NCI-H345 treated with DMSO at 0.1 percent for 48 hours (cell line): ENCODE measurements at regions not wholly inside any gene's neighbourhood (a gene's known extent, or its start where the extent isn't known, plus 50 kb on each side); places are given as distances from the start of the nearest gene placed in this dataset.
"Not testable (repeated sequence)": the region's sequence is repeated elsewhere in the genome, so short reads cannot be mapped to it uniquely, and the experiment has no call there.

Experiments
- DNase-seq: peaks from one replicate; lab custom pipeline; 2025; ENCODE audit not compliant: unreplicated experiment; lab: John Stamatoyannopoulos, UW

- no peak for DNase-seq
These were observed 208.7 kb downstream of the LMX1A start for GRCh38 chr1:165147799-165148198.

DNA sequence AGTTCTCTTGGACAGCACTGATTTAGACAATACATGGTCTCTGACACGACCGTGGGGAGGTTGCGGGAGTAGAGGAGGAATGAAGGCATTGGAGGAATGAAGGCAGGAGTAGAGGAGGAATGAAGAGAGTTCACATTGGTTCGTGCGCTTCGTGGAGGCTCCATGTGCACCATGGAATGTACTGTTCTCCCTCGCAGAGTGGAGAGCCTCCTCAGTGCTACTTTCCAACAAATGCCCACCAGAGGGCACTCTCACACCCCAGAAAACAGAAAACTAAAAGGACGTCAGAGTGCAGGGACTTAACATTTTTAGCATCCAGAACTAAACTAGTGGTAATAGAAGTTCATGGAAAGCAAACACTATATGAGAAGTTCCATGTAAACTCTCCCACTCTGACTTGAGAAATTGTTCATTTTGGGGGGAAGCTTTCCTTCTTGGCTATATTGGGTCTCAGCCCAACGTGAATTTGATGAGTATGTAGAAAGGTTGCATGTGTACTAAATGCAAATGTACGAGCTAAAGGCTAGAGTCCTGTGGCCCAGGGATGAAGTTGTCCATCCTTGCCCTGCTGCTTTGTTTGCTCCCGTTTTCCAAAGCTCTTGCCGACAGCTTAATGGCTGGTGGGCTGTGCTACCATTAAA is 211.6 kb downstream of the LMX1A start:
- DNase-seq, result peak; percentile 20

DNA sequence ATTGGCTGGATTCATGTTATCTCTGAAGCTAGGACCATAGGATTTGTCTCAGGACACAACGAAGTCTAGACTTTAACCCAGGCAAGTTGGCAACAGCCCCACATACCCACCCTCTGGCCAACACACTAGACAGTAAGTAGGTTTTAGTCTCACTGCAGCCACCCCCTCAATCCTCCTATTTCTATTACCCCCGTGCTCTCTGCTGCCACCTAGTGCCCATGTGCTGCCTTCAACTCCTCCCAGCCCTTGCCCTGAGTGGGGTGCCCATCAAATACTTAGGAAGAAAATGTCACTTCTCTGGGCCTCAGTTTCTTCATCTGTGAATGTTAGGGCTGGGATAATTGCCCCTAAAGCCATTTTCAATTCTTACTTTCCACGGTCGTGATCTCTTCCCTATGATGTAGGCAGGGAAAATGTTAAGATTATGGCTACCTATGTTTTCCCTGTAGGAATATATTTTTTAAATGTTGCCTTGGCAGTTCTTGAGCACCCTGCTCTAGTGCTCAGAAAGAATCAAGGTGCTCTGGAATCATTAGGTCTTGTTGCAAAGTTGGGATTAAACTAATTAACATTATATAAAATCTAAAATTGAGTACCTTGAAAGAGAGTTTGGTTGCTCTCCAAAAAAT is 213.0 kb downstream of the LMX1A start:
- peak; percentile 3 for DNase-seq

DNA sequence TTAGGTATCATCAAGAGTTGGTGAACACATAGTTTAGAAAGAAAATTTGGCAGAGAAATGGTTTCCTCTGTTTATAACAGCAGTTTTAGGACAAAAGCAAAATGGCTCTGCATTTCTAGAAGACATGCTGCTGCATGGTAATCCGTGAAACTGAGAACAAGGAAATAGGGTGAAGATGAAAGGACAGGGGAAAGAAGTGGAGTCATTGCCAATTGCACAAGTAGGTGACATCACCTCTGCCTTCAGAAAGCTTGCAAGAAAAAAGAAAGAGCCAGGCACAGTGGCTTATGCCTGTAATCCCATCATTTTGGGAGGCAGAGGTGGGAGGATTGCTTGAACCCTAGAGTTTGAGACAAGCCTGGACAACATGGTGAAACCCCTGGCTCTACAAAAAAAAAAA is 217.6 kb downstream of the LMX1A start:
- DNase-seq, result no peak

DNA sequence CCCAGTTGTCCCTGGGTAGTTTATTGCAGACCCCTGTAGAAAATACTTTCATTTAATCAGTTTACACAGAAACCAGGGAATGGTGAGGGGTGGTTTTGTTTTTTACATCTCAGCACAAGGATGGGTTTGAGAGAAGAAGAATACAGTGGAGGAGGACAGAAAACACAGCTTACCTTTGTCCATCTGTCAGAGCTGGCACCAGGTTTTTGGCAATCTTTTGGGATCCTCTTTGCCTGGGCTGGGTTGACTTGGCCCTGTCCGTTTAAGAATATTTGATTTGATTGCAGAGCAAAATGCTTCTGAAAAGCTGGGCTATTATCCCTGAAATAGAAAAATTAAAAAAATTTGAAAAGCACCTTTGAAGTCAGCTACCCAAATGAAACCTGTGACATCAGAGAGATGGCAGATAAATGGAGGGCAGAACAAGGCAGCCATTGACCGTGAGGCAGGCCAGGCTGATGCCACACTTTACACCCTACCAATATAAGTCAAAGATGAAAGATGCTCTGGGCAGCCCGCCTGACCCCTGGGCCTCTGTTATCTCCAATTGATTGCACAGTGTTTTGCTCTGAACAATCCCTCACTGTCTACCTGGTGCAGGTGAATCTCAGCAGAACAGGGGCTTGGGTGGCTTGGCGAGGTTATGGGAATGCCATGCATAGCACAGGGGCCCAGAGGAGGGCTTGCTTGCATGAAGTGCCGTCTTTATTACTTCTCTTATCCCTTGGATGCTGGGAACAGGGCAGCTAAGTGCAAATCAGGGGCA is 218.8 kb downstream of the LMX1A start:
- no peak for DNase-seq

- DNase-seq, result no peak
These were observed 222.1 kb downstream of the LMX1A start for GRCh38 chr1:165134431-165134830.

DNA sequence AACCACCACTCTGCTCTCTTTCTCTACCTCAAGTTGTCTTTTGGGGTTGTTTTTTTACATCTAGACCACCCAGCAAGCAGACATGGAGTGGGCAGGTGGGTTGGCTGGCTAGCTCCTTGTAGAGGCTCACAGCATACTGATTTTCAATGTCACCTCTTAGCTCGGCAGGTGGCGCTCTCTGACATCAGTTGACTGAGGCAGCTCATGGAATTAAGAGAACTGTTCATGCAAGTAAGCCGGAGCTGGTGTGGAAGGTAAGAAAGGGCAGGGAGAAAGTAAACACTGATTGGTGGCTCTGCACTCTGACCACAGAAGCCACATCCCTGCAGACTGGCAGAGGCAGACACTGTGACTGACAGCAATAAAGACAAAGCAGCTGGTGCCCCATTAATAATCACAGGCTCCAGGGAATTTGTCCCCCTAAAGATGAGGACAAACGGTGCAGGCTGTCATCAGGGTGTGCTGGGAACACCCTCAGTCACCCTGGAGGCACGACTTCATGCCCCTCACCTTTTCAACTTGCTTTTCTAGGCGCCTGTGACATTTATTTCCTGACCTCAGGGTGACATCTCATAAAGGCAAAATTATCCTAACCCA is 226.8 kb downstream of the LMX1A start:
- peak; percentile 36 for DNase-seq

GRCh38 chr1:165124772-165125171 is 231.7 kb downstream of the LMX1A start:
- DNase-seq, result no peak

DNA sequence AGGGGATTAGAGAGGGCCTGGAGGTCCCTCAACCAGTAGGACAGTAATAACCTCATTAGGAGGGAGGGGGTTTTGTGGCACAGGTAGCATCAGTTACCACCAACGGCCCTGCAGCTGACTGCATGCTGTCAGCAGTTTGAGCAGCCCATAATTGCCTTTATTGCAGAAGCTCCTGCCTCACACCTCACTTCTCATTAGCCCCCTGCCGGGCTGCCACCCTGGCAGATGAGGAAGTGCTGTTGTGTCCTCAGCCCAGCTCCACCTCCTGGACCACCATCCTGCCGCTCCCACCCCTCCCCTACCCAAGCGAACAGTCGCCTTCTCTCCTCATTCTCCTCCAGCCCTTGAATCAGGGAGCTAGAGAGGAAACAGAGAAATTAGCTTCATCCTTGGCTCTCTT is 237.4 kb downstream of the LMX1A start:
- DNase-seq, result no peak

- DNase-seq, result no peak
These were observed 239.0 kb downstream of the LMX1A start for GRCh38 chr1:165117482-165117881.

DNA sequence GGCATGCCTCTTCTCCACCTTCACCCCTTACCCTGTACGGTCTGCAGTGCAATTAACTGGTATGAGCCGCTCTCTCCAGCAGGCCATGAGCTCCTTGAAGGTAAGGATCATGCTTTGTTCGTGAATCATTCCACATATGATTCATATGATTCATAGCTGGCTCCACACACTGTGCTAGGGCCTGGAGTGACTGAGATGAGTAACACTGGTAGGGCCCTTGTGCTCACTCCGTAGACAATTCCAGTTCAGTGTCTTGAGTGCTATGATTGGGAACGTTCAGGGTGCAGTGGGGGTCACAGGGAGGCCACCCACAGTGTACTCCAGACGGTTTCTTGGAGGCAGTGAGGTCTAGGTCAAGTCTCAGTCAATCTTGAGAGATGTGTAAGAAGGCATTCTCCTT is 239.8 kb downstream of the LMX1A start:
- DNase-seq, result no peak

- no peak for DNase-seq
These were observed 240.3 kb downstream of the LMX1A start for GRCh38 chr1:165116171-165116570.

DNA sequence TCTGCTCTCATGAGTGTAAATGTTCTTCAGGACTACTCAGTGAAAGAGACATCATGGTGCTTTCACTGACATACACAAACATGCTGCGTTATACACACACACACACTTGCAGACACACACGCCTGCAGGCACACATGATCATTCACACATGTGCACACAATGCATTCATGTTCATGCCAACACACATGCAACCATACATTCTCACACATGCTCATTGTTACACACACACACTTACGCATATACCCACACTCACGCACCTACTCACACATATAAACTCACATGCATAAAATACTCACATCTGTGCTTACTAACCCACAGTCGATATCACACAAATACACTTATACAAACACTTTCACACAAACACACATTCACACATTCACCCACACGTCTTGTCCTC is 241.6 kb downstream of the LMX1A start:
- no peak for DNase-seq

- peak; percentile 41 for DNase-seq
These were observed 242.3 kb downstream of the LMX1A start for GRCh38 chr1:165114022-165114888.

DNA sequence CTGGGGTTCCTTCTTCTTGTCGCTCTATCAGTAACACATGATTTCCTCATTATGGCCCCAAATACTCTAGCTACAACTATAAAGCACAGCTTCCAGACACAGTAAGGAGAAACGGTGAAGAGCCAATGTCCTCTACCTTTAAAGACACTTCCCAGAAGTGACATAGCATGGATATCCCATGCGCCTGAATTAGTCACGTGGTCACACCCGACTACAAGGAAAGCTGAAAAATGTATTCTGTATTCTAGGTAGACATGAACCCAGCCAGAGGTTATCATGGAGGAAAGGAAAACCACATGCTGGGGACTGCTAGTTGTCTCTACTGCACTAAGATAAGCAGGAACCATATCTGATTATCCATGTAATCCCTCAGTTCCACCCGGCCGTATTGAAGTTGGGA is 244.3 kb downstream of the LMX1A start:
- DNase-seq, result no peak

DNA sequence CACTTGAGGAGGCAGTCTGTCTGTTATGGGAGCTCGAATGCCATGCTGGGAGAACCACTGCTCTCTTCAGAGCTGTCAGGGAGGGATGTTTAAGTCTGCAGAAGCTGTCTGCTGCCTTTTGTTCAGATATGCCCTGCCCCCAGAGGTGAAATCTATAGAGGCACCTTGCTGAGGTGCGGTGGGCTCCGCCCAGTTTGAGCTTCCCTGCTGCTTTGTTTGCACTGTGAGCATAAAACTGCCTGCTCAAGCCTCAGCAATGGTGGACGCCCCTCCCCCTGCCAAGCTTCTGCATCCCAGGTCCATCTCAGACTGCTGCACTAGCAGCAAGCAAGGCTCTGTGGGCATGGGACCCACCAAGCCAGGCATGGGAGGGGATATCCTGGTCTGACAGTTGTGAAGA is 247.5 kb downstream of the LMX1A start:
- DNase-seq, result peak; percentile 40

- DNase-seq, result not testable (repeated sequence)
These were observed 263.9 kb downstream of the LMX1A start for GRCh38 chr1:165092542-165093162.

DNA sequence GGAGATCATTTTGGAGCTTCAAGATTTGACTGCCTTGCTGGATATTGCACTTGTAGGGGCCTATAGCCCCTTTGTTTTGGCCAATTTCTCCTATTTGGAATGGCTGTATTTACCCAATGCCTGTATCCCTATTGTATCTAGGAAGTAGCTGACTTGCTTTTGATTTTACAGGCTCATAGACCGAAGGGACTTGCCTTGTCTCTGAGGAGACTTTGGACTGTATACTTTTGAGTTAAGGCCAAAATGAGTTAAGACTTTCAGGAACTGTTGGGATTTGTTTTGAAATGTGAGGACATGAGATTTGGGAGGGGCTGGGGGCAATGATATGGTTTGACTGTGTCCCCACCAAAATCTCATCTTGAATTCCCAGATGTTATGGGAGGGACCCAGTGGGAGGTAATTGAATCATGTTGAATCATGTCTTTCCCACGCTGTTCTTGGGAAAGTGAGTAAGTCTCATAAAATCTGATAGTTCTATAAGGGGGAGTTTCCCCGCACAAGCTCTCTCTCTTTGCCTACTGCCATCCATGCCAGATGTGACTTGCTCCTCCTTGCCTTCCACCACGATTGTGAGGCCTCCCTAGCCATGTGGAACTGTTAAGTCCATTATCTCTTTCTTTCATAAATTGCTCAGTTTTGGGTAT is 276.1 kb downstream of the LMX1A start:
- DNase-seq, result no peak

GRCh38 chr1:165078391-165078790 is 278.1 kb downstream of the LMX1A start:
- DNase-seq, result no peak
